HG03457 (cell line): ENCODE measurements at regions not wholly inside any gene's neighbourhood (a gene's known extent, or its start where the extent isn't known, plus 50 kb on each side); places are given as distances from the start of the nearest gene placed in this dataset.

ENCODE experiments used
- ATAC-seq: cut with Tn5 transposase; IDR thresholded peaks from one replicate; pipeline ENCODE4 v1.9.1; 2021; ENCODE audit warnings: moderate number of reproducible peaks; ENCODE audit not compliant: unreplicated experiment

GRCh38 chr18:23384778-23385736, 68.0 kb upstream of the RIOK3 start:
- ATAC-seq = no peak

- ATAC-seq = no peak
These were observed 66.8 kb upstream of the RIOK3 start for GRCh38 chr18:23386317-23386716.

GRCh38 chr18:23387265-23387664, 65.8 kb upstream of the RIOK3 start:
- no peak for ATAC-seq

- ATAC-seq = no peak
These were observed 64.7 kb upstream of the RIOK3 start for GRCh38 chr18:23388357-23388756.

GRCh38 chr18:23391156-23391555, 61.9 kb upstream of the RIOK3 start:
- no peak for ATAC-seq

GRCh38 chr18:23397907-23398306, 55.2 kb upstream of the RIOK3 start:
- no peak for ATAC-seq

GRCh38 chr18:23398401-23398800, 54.7 kb upstream of the RIOK3 start:
- ATAC-seq = no peak

- ATAC-seq = no peak
These were observed 54.0 kb upstream of the RIOK3 start for GRCh38 chr18:23399067-23399466.

- ATAC-seq = no peak
These were observed 52.2 kb upstream of the RIOK3 start for GRCh38 chr18:23400918-23401317.

- ATAC-seq = no peak
These were observed 51.4 kb upstream of the RIOK3 start for GRCh38 chr18:23401400-23402347.
